H1 (cell line): ENCODE measurements at regions not wholly inside any gene's neighbourhood (a gene's known extent, or its start where the extent isn't known, plus 50 kb on each side); places are given as distances from the start of the nearest gene placed in this dataset.

Experiments used
- CBX5 ChIP-seq: fragments of 300-800, 300-1000 bp; sonication (generic); IDR thresholded peaks from 2 replicates; pipeline ENCODE4 v1.7.1; 2016; ENCODE audit warnings: antibody characterized with exemption, low read length, low read depth
- CHD7 ChIP-seq: fragments of 300-600 bp; sonication (generic); IDR thresholded peaks from 2 replicates; pipeline ENCODE4 v1.7.1; 2012; ENCODE audit warnings: low read length, moderate library complexity, mild to moderate bottlenecking, inconsistent platforms; ENCODE audit not compliant: insufficient replicate concordance
- EZH2 ChIP-seq: fragments of 200-600 bp; sonication (generic); IDR thresholded peaks from 2 replicates; pipeline ENCODE4 v1.7.1; 2012; ENCODE audit warnings: low read depth, mild to moderate bottlenecking, moderate library complexity, low read length, inconsistent platforms; ENCODE audit not compliant: severe bottlenecking
- SP4 ChIP-seq: IDR thresholded peaks from 2 replicates; pipeline ENCODE4 v1.6.1; 2012; ENCODE audit warnings: low read length, inconsistent platforms

- TF ChIP-seq CHD7 (no peak), CBX5 (no peak), EZH2 (no peak), SP4 (no peak)
These were observed 54.1 kb upstream of the HTATIP2 start (continued) for GRCh38 chr11:20309231-20310025.
